ENCODE measurements at regions not wholly inside any gene's neighbourhood (a gene's known extent, or its start where the extent isn't known, plus 50 kb on each side); places are given as distances from the start of the nearest gene placed in this dataset.

DNA sequence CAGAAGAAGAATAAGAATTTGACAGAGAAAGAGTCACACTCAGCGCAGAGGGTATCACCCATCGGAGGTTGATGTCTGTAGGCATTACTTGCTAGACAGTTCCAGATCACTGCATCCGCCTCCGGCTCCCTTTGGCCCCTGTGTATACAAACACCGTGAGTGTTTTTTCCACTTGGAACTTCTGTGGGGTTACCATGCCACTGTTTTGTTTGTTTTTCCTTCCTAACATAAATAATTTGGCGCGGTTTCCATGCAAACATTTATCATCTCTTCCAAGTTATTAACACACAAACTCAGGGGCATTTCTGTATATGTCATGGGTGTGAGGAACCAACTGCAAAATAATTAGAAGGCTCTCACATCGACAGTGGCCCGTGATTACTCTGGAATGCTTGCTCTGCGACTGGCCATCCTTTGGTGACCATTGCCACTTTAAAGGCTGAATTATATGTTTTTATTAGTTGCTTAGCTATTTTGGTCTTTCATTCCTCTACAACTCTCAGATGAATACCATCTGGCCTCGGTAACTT is 612.2 kb upstream of the MKI67 start:
- TF ChIP-seq, protein P1, sequence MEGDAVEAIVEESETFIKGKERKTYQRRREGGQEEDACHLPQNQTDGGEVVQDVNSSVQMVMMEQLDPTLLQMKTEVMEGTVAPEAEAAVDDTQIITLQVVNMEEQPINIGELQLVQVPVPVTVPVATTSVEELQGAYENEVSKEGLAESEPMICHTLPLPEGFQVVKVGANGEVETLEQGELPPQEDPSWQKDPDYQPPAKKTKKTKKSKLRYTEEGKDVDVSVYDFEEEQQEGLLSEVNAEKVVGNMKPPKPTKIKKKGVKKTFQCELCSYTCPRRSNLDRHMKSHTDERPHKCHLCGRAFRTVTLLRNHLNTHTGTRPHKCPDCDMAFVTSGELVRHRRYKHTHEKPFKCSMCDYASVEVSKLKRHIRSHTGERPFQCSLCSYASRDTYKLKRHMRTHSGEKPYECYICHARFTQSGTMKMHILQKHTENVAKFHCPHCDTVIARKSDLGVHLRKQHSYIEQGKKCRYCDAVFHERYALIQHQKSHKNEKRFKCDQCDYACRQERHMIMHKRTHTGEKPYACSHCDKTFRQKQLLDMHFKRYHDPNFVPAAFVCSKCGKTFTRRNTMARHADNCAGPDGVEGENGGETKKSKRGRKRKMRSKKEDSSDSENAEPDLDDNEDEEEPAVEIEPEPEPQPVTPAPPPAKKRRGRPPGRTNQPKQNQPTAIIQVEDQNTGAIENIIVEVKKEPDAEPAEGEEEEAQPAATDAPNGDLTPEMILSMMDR (IDR thresholded peaks at IDR 0.05; ENCODE audit: low read depth, low read length, missing input control), result no peak
- TF ChIP-seq, protein P2, sequence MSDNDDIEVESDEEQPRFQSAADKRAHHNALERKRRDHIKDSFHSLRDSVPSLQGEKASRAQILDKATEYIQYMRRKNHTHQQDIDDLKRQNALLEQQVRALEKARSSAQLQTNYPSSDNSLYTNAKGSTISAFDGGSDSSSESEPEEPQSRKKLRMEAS (IDR thresholded peaks at IDR 0.05), result no peak
- TF ChIP-seq, protein P3, sequence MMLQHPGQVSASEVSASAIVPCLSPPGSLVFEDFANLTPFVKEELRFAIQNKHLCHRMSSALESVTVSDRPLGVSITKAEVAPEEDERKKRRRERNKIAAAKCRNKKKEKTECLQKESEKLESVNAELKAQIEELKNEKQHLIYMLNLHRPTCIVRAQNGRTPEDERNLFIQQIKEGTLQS (IDR thresholded peaks at IDR 0.05), result no peak

All from liver (tissue), 3 donors.